HG03097 (cell line): ENCODE measurements at regions not wholly inside any gene's neighbourhood (a gene's known extent, or its start where the extent isn't known, plus 50 kb on each side); places are given as distances from the start of the nearest gene placed in this dataset.
"Not testable (repeated sequence)": the region's sequence is repeated elsewhere in the genome, so short reads cannot be mapped to it uniquely, and the experiment has no call there.

Experiments
- ATAC-seq: cut with Tn5 transposase; IDR thresholded peaks from one replicate; pipeline ENCODE4 v1.9.1; 2021; ENCODE audit not compliant: unreplicated experiment, low FRiP score

DNA sequence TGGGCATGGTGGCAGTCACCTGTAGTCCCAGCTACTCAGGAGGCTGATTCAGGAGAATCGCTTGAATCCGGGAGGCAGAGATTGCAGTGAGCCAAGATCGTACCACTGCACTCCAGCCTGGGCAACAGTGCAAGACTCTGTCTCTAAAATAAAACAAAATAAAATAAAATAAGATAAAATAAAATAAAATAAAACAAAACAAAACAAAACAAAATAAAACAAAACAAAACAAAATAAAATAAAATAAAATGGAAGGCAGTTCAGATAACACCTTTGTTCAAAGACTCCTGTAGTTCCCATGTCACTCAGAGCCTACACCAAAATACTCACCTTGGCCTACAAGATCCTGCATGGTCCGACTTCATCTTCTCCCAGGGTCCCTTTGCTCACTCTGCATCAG lies 61.3 kb downstream of the SYF2 start:
- ATAC-seq = not testable (repeated sequence)

DNA sequence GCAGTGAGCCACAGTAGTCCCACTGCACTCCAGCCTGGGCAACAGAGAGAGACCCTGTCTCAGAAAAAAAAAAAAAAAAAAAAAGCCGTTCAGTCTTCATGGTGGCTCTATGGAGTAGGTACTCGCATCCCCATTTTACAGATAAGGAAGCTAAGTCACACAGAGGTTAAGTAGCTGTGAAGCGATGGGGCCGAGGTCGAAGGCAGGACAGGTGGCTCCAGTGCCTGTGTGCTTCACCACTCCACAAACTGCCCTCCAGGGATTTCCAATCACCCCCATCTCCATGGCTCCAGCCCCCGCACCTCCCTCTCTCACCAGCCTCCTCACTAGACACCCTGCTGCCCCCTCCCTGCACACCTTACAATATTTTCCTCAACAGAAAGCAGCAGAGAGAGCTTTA lies 61.9 kb downstream of the SYF2 start:
- ATAC-seq = no peak

DNA sequence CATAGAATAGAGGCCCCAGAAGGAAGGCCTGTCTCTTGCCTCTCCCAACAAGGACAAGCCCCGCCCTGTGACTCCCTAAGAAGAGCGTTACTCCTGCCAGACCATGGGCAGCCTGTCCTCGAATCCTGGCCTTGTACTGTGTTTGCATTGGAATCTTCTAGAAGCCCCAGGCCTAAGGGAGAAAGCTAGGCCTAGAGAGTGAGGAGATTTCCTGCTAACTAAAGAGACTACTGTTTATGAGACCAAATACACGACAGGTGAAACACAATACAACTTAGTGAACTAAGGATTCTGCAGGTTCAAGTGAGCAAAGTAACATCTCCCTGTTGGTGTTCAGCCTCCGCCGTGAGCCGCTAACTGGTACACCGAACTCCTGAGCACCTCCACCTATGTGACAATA lies 62.7 kb downstream of the SYF2 start:
- ATAC-seq = no peak

DNA sequence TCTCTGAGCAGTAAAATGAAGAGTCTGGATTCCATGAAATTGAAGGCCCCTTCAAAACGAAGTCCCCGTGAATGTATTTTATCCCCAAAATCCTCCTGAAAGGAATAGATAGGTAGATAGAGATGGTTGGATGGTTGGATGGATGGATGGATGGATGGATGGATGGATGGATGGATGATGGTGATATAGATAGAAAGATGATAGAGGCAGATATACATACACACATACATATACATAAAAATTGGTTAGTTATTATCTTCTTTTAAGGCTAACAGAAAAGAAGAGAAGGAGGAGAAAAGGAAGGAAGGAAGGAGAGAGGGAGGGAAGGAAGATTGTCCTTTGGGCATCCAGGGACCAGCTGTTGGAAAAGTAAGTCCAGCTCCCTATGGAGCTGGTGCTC lies 63.1 kb downstream of the SYF2 start:
- ATAC-seq = no peak

DNA sequence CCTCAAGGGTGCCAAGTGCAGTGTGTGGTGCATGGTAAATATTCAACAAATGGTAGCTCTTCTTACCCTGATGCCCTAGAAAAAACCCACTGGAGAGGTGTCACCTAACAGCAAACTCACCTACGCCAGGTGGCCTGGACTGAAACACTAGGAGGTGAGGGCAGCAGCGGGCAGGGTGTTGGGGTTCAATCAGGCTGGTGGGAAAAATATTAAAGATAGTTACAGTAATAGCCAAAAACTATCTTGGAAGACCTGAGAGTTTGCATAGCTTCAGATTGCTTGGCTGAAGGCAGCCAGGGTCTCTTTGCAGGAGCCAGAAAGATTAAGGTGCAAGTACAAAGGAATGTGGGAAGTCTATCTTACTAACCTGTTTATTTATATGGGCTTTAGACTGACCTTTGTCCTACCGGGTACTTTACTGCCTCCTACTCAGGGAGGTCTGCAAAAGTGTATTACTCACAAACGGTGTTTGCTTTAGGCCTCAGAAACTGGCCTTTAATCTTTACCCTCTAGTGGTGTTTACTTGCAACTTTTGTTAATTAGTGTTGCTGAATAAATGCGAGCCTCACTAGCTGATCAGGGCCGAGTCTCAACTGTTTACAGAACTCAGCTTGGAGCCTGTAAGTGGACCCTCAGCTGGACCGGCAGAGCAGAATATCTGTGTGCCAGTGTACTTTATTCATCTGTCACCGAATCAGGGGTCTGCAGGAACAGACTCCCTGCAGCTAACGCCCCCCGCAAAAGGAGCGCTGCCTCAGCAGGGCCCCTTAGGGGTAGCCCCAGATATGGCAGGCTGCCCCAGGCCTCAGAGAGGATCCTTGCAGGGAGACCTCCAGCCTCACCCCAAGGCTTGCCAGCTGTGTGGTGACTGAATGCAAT lies 63.9 kb downstream of the SYF2 start:
- ATAC-seq = no peak

DNA sequence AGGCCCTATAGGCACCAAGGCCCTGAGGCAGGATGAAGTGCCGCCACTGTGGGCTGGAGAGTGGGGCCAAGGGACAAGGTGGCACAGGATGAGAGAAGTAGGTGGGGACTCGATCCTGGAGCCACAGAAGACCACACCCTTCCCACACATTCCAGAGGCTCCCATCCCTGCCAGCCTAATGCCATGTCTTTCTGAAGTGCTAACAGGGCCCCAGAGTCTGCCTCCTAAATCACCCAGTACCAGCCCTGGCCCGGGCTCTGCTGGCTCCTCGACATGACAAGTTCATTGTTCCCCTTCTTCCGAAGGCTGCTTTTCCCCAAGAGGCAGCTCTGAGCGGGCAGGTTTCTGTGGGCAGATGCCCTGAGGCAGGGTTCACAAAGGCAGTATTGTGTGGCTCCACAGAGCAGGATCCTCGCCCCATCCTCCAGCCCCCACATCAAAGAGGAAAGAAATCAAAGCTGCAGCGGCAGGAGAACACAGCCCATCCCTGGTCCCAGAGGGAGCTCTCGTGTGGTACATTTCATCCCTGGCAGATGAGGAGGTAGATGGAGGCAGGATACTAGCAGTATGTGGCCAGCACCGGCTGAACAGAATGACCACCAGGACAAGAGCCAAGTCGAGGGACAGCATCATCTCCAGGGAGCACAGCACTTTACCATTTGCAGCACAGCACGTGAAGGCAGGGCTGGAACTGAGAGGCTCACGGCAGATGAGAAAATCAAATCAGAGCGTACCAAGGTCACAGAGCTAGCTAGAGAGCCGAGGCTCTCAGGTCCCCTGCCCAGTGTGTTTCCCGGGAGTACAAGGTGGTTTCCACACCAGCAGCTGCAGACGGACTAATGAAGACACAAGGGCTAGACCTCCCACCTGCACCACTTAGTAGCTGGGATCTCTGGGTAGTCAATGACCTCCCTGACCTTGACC lies 64.8 kb downstream of the SYF2 start:
- ATAC-seq = no peak

DNA sequence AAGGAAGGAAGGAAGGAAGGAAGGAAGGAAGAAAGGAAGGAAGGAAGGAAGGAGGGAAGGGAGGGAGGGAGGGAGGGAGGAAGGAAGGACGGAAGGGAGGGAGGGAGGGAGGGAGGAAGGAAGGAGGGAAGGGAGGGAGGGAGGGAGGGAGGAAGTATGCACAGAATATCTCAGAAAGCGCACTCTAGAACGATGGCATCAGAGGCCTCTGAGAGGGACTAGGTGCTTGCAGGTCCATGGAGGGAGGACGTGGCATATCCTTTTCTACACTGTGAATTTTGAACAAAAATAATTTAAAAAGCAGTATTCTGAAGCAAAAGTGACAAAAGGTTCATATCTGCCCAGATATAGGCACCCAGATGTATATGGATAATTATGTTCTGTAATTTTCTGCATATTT lies 65.5 kb downstream of the SYF2 start:
- ATAC-seq = no peak

DNA sequence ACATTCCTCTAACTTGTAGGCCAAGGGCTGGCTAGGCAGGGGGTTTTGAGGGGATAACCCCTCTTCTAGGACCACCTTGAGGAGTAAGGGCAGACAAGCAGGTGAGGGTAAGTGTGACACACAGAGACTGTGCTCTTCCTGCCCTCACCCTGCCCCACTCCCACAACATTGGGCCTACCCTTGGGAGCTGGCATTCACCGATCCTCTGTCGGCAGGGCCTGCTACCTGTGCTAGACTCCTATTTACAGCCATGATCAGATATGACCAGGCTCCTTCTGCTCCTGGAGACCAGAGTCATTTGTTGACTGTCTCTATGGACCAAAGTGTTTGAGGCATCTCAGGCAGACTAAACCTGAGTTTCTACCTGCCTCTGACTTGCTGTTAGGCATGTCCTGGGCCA lies 68.3 kb downstream of the SYF2 start:
- ATAC-seq = no peak

DNA sequence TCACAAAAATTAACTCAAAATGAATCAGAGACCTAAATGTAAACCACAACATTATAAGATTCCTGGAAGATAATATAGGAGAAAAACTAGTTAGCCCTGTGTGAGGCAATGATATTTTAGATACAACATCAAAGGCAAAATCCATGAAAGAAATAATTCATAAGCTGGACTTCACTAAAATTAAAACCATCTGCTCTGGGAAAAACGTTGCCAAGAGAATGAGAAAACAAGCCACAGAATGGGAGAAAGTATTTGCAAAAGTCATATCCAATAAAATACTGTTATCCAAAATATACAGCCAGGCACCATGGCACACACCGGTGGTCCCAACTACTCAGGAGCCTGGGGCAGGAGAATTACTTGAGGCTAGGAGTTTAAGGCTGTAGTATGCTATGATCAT lies 70.3 kb downstream of the SYF2 start:
- ATAC-seq = no peak

DNA sequence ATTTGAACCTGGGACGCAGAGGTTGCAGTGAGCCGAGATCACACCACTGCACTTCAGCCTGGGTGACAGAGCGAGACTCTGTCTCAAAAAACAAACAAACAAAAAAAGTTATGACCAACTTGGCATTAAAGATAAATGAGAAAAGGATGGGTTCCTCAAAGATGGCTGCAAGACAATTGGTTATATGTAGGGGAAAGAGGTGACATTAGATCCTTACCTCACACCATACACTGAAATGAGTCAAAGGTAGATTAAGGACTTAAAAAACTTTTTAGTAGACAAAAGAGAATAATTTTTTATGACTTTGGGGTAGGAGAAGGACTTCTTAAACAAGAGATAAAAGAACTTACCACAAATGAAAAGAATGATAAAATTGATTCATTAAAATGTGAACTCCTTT lies 74.5 kb downstream of the SYF2 start:
- no peak for ATAC-seq

DNA sequence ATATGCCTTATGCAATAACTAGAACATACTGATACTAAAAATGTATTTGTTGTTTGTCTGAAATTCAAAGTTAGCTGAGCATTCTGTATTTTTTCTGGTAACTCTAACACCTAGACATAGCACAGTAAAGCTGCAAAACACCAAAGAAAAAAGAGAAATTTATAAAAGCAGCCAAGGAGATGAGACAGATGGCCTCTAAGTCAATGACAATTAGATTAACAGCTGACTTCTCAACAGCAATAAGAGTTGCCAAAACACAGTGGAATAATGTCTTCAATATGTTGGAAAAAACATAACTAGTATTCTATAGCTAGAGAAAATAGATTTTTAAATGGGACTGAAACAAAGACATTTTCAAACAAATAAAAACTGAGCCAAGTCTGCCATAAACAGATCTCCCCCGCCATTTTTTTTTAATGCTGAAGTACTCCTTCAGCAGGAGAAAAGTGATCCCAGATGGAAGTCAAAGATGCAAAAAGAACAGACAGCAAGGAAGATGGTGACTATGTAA lies 81.3 kb downstream of the SYF2 start:
- no peak for ATAC-seq

DNA sequence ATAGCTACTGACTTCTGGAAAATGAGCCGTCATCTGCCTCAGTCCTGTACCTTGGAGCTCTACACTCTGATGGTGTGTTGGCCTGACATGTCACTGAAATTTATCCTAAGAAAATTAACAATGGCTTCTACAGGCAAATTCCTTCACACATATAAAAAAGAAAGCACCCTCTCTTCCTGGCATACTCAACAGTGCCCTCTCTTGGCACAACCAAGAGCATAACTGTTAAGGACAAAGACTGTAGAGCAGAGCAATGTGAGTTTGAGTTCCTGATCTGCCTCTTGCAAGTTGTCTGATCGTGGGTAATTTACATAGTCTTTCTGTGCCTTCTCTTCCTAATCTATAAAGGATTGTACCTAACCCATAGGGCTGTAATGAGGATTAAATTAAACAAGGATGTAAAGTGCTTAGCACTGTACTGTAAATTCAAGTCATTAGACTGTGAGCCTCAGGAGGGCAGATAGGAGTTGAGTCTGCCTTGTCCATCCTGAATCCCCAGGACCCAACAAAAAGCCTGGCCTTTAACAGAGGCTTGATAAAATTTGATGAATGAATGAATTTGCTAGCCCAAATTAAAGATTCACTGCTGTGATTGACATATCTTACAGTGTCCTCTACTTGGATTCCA lies 83.5 kb downstream of the SYF2 start:
- ATAC-seq = no peak

DNA sequence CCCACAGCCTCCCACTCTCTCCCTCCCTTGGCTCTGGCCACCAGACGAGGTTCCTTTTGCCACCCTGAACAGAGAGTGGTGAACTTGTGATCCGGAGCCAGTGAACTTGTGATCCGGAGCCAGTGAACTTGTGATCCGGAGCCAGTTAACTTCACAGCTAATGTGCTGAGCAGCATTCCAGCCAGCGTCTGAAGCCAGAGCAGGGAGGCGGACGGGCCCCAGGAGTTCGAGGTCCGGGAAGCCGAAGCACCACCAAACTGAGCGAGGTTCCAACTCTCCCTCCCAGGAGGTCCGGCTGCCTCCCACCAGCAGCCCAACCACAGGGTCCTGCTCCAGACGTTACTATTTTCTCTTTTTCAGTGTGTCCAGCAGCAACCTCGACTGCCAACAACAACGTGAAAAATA lies 85.8 kb downstream of the SYF2 start:
- ATAC-seq = no peak

DNA sequence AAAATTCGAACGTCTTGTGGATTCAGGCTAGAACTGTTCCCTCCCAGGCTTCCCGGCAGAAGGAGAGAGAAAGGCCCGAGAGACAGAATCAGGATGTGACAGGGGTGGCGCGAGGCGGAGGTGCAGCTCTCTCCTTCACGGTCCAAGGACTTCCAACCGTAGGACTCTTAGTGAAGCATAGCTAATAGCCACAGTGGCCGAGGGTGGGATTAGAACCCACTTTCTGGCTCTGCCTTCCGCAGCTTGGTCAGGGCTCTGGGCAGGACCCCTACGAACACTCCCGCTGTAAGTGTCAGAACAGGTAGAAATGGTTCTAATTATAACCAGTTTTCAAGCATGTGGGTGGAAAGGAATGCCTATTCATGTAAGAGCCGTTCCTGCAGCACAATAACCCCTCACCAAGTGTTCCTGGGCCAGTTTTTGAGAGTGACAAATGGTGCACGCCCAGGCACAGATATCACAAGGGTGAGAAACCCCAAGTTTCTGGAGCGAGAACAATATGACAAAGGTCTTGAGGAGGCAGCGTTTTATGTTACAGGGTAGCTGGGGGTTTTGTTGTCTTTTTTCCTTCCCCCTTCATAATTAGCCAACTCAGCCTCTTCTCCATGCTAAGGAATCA lies 86.4 kb downstream of the SYF2 start:
- ATAC-seq = no peak

DNA sequence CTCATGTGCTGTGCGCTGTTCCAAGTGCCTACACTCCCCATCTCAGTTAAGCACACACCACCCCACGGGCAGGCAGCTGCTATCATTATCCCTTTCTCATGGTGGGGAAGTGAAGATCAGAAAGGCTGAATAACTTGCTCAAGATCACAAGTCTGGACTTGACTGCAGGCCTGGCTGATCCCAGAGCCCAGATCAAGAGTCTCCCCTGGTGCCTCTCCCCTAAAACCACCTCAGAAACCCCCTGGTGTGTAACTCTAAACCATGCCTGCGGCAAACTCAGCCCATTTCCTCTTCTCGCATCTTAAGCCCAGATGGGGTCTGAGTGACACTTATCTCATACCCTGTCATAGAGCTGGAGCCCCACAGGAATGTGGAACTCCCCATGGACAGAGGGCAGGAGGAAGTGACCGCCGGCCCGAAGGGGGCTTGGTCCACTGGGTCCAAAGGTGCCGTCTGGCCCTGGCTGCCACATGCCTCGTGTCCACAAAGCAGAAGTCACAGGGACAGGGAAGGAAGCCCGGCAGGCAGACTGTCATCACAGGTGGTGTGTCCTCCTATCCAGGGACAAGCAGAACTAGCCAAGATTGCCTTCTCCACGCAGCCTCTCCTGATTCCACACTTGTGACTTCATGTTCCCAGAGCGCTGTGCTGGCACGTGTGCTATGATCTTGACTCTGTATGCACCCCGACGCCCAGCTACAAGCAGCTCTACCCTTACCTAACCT lies 92.1 kb downstream of the SYF2 start:
- ATAC-seq = peak; percentile 74

DNA sequence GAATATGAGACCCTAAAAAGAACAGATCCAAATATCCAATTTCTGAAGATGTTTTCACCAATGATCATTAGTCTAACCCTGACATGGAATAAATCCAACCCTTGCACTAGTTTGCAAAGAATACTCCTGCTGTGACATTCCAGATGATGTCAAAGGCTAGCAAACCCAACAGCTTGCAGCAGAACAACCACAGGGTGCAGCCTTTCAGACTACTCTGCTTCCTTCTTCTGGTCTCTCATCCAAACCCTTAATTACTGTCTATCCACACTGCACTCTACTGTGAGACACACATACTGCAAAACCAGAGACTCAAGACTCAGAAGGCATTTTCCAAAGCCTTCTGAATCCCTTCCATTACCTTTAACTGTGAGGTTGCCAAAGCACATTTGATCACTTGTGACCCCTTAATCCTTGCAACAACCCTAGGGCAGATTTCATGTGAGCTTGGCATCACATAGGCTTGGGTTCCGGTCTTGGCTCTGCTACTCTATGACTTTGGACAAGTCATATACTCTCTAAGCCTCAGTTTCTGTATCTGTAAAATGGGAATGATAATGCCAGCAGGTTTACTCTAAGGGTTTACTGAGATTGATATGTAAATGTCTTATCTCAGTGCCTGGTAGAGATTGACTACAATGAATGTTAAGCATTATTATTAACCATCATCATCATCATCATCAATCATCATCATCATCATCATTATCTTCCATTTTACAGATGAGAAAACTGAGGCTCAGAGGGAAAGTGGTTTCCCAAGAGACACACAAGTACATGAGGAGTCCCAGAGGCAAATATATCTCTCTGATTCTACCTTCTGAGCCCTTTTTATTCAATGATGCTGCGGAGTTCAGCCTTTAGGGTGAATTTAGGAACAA lies 94.5 kb downstream of the SYF2 start:
- ATAC-seq = no peak

DNA sequence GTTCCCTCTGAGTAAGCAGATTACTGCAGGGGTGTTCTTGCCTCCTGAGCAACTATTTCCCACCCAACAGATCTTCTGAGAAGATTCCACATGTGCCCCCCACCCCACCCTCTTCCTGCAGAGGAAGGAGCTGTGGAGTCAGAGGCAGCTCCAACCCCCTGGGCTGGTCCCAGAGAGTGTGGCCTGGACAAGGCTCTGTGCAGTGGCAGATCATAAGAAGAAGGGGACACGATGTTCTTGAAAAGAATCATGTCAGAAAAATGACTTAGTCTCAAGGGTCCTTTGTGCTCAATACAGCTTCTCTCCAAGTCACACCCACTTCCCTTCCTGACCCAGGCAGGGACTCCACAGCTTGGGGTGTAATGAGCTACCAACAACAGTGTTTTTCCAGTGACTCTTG lies 95.2 kb downstream of the SYF2 start:
- no peak for ATAC-seq

DNA sequence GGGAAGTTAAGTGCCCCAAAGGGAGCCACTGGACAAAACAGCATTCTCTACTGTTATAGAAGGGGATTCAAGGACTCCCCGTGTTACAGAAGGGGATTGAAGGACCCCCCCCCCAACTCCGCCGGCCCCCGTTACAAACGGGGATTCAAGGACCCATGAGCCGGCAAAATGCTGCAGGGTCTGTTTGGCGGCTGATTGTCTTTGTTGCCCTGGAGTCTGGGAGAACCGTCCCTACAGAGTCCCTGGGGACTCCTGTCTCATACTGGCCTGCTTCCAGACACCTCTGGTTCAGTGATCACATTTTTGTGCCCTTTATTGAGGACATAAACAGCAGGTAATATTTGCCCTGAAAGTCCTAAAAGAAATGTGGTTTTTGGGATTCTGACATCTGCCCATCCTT lies 96.4 kb downstream of the SYF2 start:
- ATAC-seq = no peak
